AG04450 (cell line): ENCODE measurements at regions not wholly inside any gene's neighbourhood (a gene's known extent, or its start where the extent isn't known, plus 50 kb on each side); places are given as distances from the start of the nearest gene placed in this dataset.

Experiments used
- CTCF ChIA-PET: fragments of 300-600, 350-600 bp; formaldehyde crosslinking; extraction: SDS; loops from one replicate; lab custom pipeline; 2022; ENCODE audit warnings: antibody characterized with exemption, inconsistent platforms; lab: Charles Lee
- POLR2A ChIA-PET: fragments of 350-600 bp; formaldehyde crosslinking; extraction: SDS; loops from one replicate; lab custom pipeline; 2021; ENCODE audit warnings: antibody characterized with exemption, inconsistent platforms; lab: Yijun Ruan, JAX
- DNase-seq: peaks from one replicate; pipeline ENCODE4 v3.0.0-alpha.2; 2011; ENCODE audit warnings: low read depth, low spot score
- H3K27ac ChIP-seq: one replicate; pipeline ENCODE4 v1.5.1; 2012; ENCODE audit warnings: low read depth, low read length, control low read depth
- H3K27me3 ChIP-seq: one replicate; pipeline ENCODE4 v1.6.0; 2012; ENCODE audit warnings: low read length; ENCODE audit not compliant: control insufficient read depth, insufficient read depth
- H3K4me3 ChIP-seq: 2 replicates; pipeline ENCODE4 v1.5.1; 2011; ENCODE audit warnings: mild to moderate bottlenecking, low read depth, low read length, control low read depth
- H3K9me3 ChIP-seq: 2 replicates; pipeline ENCODE4 v1.5.1; 2012; ENCODE audit warnings: low read length; ENCODE audit not compliant: control insufficient read depth, insufficient read depth
- TF ChIP-seq, protein P1 (sequence below): IDR thresholded peaks from 2 replicates; pipeline ENCODE4 v1.5.1; 2011; ENCODE audit warnings: low read depth, low read length, control low read depth, inconsistent platforms

DNA sequence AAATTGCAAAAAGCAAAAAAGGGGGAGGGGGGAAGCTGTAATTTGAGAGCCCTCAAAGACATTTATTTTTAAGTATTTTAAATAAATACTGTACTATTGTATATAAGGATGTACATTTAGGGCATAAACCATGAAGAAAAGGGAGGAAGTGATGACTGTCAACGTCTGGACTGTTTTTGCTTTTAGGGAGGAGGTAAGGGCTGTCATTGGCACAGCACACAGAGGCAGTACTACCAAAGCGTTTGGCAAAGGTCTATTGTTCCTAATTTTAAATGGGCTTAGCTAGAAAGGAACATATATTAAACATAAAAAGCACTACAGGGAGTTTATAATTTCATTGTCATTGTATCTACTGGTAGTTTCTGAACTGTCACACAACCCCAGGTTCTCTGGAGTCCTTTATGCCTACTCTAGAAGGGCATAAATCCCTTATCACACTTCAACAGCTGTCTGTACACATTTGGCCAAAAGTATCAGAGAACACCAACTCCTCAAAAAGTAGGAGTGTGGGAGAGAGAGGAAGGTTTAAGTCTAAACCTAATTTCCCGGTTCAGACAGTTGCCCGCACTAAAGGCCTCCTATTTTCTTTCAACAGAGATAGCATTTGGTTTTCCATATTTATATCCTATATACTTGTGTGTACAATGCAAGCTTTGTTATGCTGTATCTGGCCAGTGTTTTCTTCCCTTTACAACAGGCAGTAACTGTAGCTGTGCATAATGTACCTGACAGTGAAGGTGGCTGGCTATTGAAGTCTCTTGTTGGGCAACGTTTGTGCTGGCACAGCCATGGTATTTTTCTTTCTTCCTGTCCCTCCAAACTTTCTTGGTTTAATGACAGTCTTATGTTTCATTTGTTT is 406.2 kb downstream of the KLF5 start:
- H3K27ac ChIP-seq = no peak overlapping the region
- no peaks in the 10 kb centered on the region for H3K27me3 ChIP-seq
- H3K9me3 ChIP-seq = no peaks in the 10 kb centered on the region
- POLR2A ChIA-PET = no interaction called here
- TF ChIP-seq, protein P1, sequence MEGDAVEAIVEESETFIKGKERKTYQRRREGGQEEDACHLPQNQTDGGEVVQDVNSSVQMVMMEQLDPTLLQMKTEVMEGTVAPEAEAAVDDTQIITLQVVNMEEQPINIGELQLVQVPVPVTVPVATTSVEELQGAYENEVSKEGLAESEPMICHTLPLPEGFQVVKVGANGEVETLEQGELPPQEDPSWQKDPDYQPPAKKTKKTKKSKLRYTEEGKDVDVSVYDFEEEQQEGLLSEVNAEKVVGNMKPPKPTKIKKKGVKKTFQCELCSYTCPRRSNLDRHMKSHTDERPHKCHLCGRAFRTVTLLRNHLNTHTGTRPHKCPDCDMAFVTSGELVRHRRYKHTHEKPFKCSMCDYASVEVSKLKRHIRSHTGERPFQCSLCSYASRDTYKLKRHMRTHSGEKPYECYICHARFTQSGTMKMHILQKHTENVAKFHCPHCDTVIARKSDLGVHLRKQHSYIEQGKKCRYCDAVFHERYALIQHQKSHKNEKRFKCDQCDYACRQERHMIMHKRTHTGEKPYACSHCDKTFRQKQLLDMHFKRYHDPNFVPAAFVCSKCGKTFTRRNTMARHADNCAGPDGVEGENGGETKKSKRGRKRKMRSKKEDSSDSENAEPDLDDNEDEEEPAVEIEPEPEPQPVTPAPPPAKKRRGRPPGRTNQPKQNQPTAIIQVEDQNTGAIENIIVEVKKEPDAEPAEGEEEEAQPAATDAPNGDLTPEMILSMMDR = no peak
- CTCF ChIA-PET = interaction anchor here (1.0 kb wide), 1 partner anchor 11 kb away, joined by 3 read pairs; no protein-coding TSS in a partner anchor
- no peak for DNase-seq
- no peak overlapping the region for H3K4me3 ChIP-seq

DNA sequence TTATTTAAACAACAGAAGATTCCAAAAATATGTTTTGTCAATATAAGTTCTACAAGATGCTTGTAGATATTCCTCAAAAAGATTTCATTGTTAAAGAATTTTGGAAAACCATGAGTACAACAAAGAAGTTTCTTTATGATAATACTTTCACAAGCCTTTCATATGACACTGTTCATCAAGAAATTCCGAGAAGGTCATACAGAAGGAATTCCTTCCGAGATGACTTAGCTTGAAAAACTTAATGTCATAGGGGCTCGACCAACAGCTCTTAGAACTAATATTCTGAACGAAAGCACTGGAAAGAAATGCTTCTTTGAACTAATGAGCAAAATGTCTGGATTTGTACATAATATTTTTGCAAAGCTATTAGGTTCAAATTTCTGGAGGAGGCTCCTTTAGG is 403.4 kb downstream of the KLF5 start:
- TF ChIP-seq, protein P1 = no peak
- no peak for DNase-seq
- H3K9me3 ChIP-seq = no peaks in the 10 kb centered on the region
- POLR2A ChIA-PET = no interaction called here
- no peak overlapping the region for H3K4me3 ChIP-seq
- H3K27me3 ChIP-seq = no peaks in the 10 kb centered on the region
- no peak overlapping the region for H3K27ac ChIP-seq
- CTCF ChIA-PET = no interaction called here

DNA sequence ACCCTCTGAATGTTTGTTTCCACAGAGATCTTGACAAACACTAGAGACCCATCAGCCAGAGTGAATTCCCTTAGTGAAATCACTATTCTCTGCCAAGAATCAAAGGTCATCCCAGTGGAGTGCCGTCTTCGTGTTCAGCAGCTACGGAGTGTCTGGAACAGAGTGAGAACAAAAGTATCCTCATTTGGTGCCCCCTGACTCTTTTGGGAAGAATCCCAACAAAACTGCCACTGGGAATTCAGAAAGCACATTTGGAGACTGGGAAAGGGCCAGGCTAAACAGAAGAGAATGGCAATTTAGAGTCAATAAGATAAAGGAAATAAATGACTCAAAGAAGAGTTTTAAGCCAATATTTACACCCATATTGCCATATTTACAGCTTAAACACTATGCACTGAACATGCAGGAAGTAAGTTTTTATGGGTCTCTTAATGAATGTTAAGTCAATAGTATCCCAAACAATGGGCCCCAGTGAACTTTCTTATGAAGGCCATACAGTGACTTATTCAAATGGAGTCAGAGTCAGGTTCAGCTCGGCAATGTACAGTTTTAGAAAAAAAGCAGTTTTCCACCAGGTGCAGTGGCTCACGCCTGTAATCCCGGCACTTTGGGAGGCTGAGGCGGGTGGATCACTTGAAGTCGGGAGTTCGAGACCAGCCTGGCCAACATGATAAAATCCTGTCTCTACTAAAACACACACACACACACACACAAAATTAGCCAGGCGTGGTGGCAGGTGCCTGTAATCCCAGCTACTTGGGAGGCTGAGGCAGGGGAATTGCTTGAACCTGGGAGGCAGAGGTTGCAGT is 392.6 kb downstream of the KLF5 start:
- POLR2A ChIA-PET = no interaction called here
- CTCF ChIA-PET = interaction anchor here (1.1 kb wide), 1 partner anchor 70 kb away, joined by 5 read pairs; no protein-coding TSS in a partner anchor
- DNase-seq = no peak
- TF ChIP-seq, protein P1 = no peak
- H3K9me3 ChIP-seq = no peaks in the 10 kb centered on the region
- H3K27ac ChIP-seq = no peak overlapping the region
- H3K27me3 ChIP-seq = no peaks in the 10 kb centered on the region
- no peak overlapping the region for H3K4me3 ChIP-seq

DNA sequence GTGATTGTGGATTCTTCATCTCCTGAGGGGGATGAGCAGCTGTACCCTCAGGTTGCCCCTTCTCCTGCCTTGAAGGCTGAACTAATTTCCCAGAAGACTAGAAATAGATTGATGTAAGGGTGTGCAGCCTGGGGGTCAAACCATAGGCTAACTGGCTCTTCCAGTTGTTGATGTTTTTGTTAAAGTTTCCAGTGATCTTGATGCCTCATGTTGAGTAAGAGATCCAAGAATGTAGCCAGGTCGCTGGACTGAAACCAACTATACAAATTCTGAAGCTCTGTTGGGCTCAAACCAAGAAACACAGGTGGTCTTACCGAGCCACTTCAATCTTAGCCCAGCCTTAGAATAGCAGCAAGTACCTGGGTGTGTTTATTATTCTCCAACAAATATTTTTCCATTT is 391.8 kb downstream of the KLF5 start:
- DNase-seq = no peak
- Histone ChIP-seq H3K27ac (no peak overlapping the region), H3K27me3 (no peaks in the 10 kb centered on the region), H3K9me3 (no peaks in the 10 kb centered on the region), H3K4me3 (no peak overlapping the region)
- TF ChIP-seq, protein P1 = no peak
- POLR2A ChIA-PET = no interaction called here
- CTCF ChIA-PET = no interaction called here

DNA sequence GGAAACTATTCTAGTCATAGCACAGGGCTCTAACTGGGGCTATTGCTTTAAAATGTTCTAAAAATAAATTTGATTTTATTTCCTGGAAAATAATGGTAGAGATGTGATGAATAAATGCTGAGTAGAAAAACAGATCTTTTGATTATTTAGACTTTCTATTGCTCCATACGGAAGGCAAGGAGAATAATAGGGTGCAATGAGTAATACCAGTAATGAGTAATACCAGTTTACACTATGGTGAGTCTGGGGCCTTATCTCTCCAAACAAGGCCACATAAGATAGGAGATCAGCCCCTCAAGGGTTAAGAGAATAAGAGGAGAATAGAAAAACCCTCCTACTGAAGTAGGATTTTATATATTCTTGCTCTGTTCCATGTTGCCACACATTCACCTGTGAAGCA is 390.4 kb downstream of the KLF5 start:
- no peak overlapping the region for H3K4me3 ChIP-seq
- ChIA-PET CTCF (no interaction called here), POLR2A (no interaction called here)
- no peaks in the 10 kb centered on the region; the same call in 1 of the 2 replicates for H3K9me3 ChIP-seq
- H3K27ac ChIP-seq = no peak overlapping the region
- no peaks in the 10 kb centered on the region for H3K27me3 ChIP-seq
- no peak for DNase-seq
- TF ChIP-seq, protein P1 = no peak
